Endothelial cell of umbilical vein (primary cell): ENCODE measurements at regions not wholly inside any gene's neighbourhood (a gene's known extent, or its start where the extent isn't known, plus 50 kb on each side); places are given as distances from the start of the nearest gene placed in this dataset.

Experiments used
- BruUV-seq: library from RNA; stranded (reverse); fragments of 400-500 nt; replicated peaks from 2 replicates; lab custom pipeline; 2021; lab: Mats Ljungman, UMichigan
- CTCF ChIA-PET: fragments of 300-600, 350-600 bp; sonication (Branson Sonifier 250); formaldehyde crosslinking; loops from one replicate; lab custom pipeline; 2021; ENCODE audit warnings: antibody characterized with exemption, inconsistent platforms; lab: Charles Lee
- POLR2A ChIA-PET: fragments of 300-600, 350-600 bp; sonication (Branson Sonifier 250); formaldehyde crosslinking; loops from one replicate; lab custom pipeline; 2021; ENCODE audit warnings: antibody characterized with exemption, inconsistent platforms; lab: Charles Lee
- DNase-seq: peaks from one replicate; pipeline ENCODE4 v3.0.0-alpha.2; 2011; ENCODE audit warnings: low read depth, low spot score
- FAIRE-seq: peaks from 2 replicates; lab custom pipeline; 2011; peaks lifted over from hg19 to GRCh38; lab: Jason Lieb, UNC
- H2AFZ ChIP-seq: 2 replicates; pipeline ENCODE4 v1.6.0; 2012; ENCODE audit warnings: low read depth, low read length, control low read depth, inconsistent platforms
- H3K27ac ChIP-seq: 2 replicates; pipeline ENCODE4 v1.5.1; 2011; ENCODE audit warnings: low read depth, mild to moderate bottlenecking, control low read depth, low read length, moderate library complexity; ENCODE audit not compliant: insufficient read depth
- H3K27me3 ChIP-seq, 2 experiments: 2 replicates each; pipeline versions ENCODE4 v1.6.0 to v1.6.1; 2011; ENCODE audit warnings: low read length in 2 of 2, mixed read lengths in 1 of 2; ENCODE audit not compliant: control insufficient read depth in 2 of 2, insufficient read depth in 2 of 2
- H3K36me3 ChIP-seq, 2 experiments: 2 replicates in 1 of 2; 3 replicates in 1 of 2; pipeline ENCODE4 v1.5.1; 2011; ENCODE audit warnings: low read length in 2 of 2, mild to moderate bottlenecking in 1 of 2, moderate library complexity in 1 of 2; ENCODE audit not compliant: control insufficient read depth in 2 of 2, insufficient read depth in 2 of 2; ENCODE audit errors: extremely low read depth in 1 of 2
- H3K4me1 ChIP-seq: 3 replicates; pipeline ENCODE4 v1.5.1; 2011; ENCODE audit warnings: mild to moderate bottlenecking, low read length; ENCODE audit not compliant: control insufficient read depth, insufficient read depth; ENCODE audit errors: extremely low read depth
- H3K4me2 ChIP-seq: 2 replicates; pipeline ENCODE4 v1.6.1; 2011; ENCODE audit warnings: low read length, control low read depth, mixed read lengths; ENCODE audit not compliant: insufficient read depth
- H3K4me3 ChIP-seq, 3 experiments: fragments of 200-600 bp in 1 of 3; sonication (generic), shearing (Covaris generic) in 1 of 3; replicated peaks in 1 of 3; 2 replicates each; pipeline ENCODE4 v1.5.1; 2011 to 2016; ENCODE audit warnings: control low read depth in 3 of 3, low read length in 3 of 3, mild to moderate bottlenecking in 2 of 3, inconsistent platforms in 1 of 3, low read depth in 1 of 3, moderate library complexity in 1 of 3; ENCODE audit not compliant: insufficient read depth in 1 of 3
- H3K79me2 ChIP-seq: 2 replicates; pipeline ENCODE4 v1.6.0; 2012; ENCODE audit warnings: low read length, inconsistent platforms; ENCODE audit not compliant: control insufficient read depth, insufficient read depth
- H3K9ac ChIP-seq: replicated peaks from 2 replicates; pipeline ENCODE3; 2011; ENCODE audit warnings: low read length, control low read depth; ENCODE audit not compliant: insufficient read depth; ENCODE audit errors: extremely low read depth
- H3K9me1 ChIP-seq: replicated peaks from 3 replicates; pipeline ENCODE4 v1.6.0; 2011; ENCODE audit warnings: mild to moderate bottlenecking, low read length; ENCODE audit not compliant: control insufficient read depth, insufficient read depth; ENCODE audit errors: extremely low read depth
- H3K9me3 ChIP-seq: replicated peaks from 2 replicates; pipeline ENCODE4 v1.5.1; 2012; ENCODE audit warnings: low read length, inconsistent platforms; ENCODE audit not compliant: control insufficient read depth, insufficient read depth
- H4K20me1 ChIP-seq: replicated peaks from 2 replicates; pipeline ENCODE3; 2011; ENCODE audit warnings: mild to moderate bottlenecking, low read length; ENCODE audit not compliant: control insufficient read depth, insufficient read depth; ENCODE audit errors: extremely low read depth
- EZH2 ChIP-seq: IDR thresholded peaks from 2 replicates; pipeline ENCODE4 v1.6.1; 2012; ENCODE audit warnings: borderline replicate concordance, low read depth, mild to moderate bottlenecking, moderate library complexity, low read length, inconsistent platforms; ENCODE audit not compliant: severe bottlenecking
- FOS ChIP-seq: IDR thresholded peaks from 2 replicates; pipeline ENCODE4 v1.6.1; 2011; ENCODE audit warnings: mild to moderate bottlenecking, low read length, moderate library complexity, borderline replicate concordance; ENCODE audit not compliant: insufficient read depth
- GATA2 ChIP-seq: IDR thresholded peaks from 2 replicates; pipeline ENCODE4 v1.7.0; 2011; ENCODE audit warnings: low read depth, mild to moderate bottlenecking, moderate library complexity, mixed read lengths, low read length; ENCODE audit not compliant: insufficient read length, insufficient read depth
- JUN ChIP-seq: IDR thresholded peaks from 2 replicates; pipeline ENCODE4 v1.6.1; 2011; ENCODE audit warnings: borderline replicate concordance, low read depth; ENCODE audit not compliant: insufficient read length, insufficient read depth
- MYC ChIP-seq: IDR thresholded peaks from one replicate; pipeline ENCODE4 v1.6.1; 2011; ENCODE audit warnings: mild to moderate bottlenecking, low read depth, low read length
- POLR2AphosphoS5 ChIP-seq: IDR thresholded peaks from 2 replicates; pipeline ENCODE4 v1.6.1; 2012; ENCODE audit warnings: low read depth, mild to moderate bottlenecking, control low read depth, low read length, moderate library complexity; ENCODE audit not compliant: insufficient read depth
- dilution Hi-C: fragments of 300-500 bp; cut with MboI; formaldehyde crosslinking; loops from one replicate; pipeline ENCODE4 v1.15.0; 2019; ENCODE audit warnings: low sequenced_read_pairs; ENCODE audit not compliant: extremely low pct_ligation_motif_present
- intact Hi-C: fragments of 100-400 bp; cut with micrococcal nuclease; formaldehyde crosslinking; loops from one replicate; pipeline ENCODE4 v1.10.0; 2022
- TF ChIP-seq, protein P1 (sequence below): IDR thresholded peaks from 2 replicates; pipeline ENCODE4 v1.6.1; 2011; ENCODE audit not compliant: insufficient read depth, insufficient read length
- TF ChIP-seq, protein P2 (sequence below), 2 donors: IDR thresholded peaks; 1 replicate in 1 of 2; 2 replicates in 1 of 2; pipeline ENCODE4 v1.5.1; 2011; ENCODE audit warnings: low read length in 2 of 2, mild to moderate bottlenecking in 2 of 2, moderate library complexity in 2 of 2, control low read depth in 1 of 2, inconsistent platforms in 1 of 2, low read depth in 1 of 2; ENCODE audit not compliant: insufficient read depth in 1 of 2; ENCODE audit errors: extremely low read depth in 1 of 2

DNA sequence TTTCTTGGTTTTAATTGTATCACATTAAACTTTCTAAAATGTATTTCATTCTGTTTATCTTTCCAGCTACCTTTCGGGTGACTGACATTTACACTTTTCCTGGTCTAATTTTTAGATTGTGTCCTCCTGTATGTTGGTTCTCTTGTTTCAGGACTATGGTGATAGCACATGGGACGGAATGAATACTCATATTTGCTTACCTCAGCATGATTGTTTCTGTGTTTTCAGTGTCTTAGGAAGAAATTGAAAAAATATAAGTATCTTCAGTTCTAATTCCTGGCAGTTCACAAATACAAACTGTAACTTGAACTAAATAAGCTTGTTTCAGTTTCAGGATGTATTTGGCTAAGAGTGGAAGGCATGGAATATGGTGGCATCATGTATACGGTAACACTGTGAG, 80.1 kb upstream of the ROBO1 start:
- TF ChIP-seq POLR2AphosphoS5 (no peak), GATA2 (no peak), FOS (no peak), JUN (no peak), EZH2 (no peak), MYC (no peak)
- TF ChIP-seq, protein P1, sequence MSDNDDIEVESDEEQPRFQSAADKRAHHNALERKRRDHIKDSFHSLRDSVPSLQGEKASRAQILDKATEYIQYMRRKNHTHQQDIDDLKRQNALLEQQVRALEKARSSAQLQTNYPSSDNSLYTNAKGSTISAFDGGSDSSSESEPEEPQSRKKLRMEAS, result no peak
- TF ChIP-seq, protein P2, sequence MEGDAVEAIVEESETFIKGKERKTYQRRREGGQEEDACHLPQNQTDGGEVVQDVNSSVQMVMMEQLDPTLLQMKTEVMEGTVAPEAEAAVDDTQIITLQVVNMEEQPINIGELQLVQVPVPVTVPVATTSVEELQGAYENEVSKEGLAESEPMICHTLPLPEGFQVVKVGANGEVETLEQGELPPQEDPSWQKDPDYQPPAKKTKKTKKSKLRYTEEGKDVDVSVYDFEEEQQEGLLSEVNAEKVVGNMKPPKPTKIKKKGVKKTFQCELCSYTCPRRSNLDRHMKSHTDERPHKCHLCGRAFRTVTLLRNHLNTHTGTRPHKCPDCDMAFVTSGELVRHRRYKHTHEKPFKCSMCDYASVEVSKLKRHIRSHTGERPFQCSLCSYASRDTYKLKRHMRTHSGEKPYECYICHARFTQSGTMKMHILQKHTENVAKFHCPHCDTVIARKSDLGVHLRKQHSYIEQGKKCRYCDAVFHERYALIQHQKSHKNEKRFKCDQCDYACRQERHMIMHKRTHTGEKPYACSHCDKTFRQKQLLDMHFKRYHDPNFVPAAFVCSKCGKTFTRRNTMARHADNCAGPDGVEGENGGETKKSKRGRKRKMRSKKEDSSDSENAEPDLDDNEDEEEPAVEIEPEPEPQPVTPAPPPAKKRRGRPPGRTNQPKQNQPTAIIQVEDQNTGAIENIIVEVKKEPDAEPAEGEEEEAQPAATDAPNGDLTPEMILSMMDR (IDR thresholded peaks at IDR 0.05; ENCODE audit: extremely low read depth in 1 of 2, insufficient read depth in 1 of 2, low read depth in 1 of 2, low read length in 2 of 2), result no peak
- H3K27ac ChIP-seq, result no peak overlapping the region
- intact Hi-C loops (loop anchor here (10.0 kb wide), 1 partner anchor 137 kb away; no protein-coding TSS in a partner anchor), dilution Hi-C loops (no loop called here)
- H3K9me1 ChIP-seq, result no peaks in the 10 kb centered on the region
- no TSS peak for BruUV-seq
- H3K79me2 ChIP-seq, result no peaks in the 10 kb centered on the region
- H3K36me3 ChIP-seq, result no peaks in the 10 kb centered on the region
- ChIA-PET CTCF (interaction anchor here (1.0 to 1.2 kb wide), 2 partner anchors 11 to 184 kb away, joined by 3 to 4 read pairs; no protein-coding TSS in a partner anchor), POLR2A (no interaction called here)
- H3K9ac ChIP-seq, result no peak overlapping the region
- no peaks in the 10 kb centered on the region for H3K9me3 ChIP-seq
- H2AFZ ChIP-seq, result no peak overlapping the region
- no peak overlapping the region for H3K4me3 ChIP-seq
- H4K20me1 ChIP-seq, result no peaks in the 10 kb centered on the region
- no peak overlapping the region for H3K4me2 ChIP-seq
- no peaks in the 10 kb centered on the region for H3K27me3 ChIP-seq
- no peak for DNase-seq
- no peak for FAIRE-seq
- H3K4me1 ChIP-seq, result peaks cover 17% of the 10 kb centered on the region
